Osteocyte (in vitro differentiated cells): ENCODE measurements at regions not wholly inside any gene's neighbourhood (a gene's known extent, or its start where the extent isn't known, plus 50 kb on each side); places are given as distances from the start of the nearest gene placed in this dataset.

Source experiments
- DNase-seq: peaks from one replicate; pipeline ENCODE4 v3.0.0; 2021; ENCODE audit warnings: mixed read lengths; ENCODE audit not compliant: unreplicated experiment; ENCODE audit errors: extremely low spot score
- H3K27ac Mint-ChIP-seq: one replicate; pipeline ENCODE4 v1.8.0; 2021; ENCODE audit warnings: mild to moderate bottlenecking, mixed read lengths; ENCODE audit not compliant: unreplicated experiment
- H3K27me3 Mint-ChIP-seq: one replicate; pipeline ENCODE4 v1.8.0; 2021; ENCODE audit warnings: mixed read lengths; ENCODE audit not compliant: unreplicated experiment
- H3K36me3 Mint-ChIP-seq: one replicate; pipeline ENCODE4 v1.8.0; 2021; ENCODE audit warnings: mixed read lengths; ENCODE audit not compliant: unreplicated experiment
- H3K4me1 Mint-ChIP-seq: one replicate; pipeline ENCODE4 v1.8.0; 2021; ENCODE audit warnings: mixed read lengths; ENCODE audit not compliant: unreplicated experiment
- H3K4me3 Mint-ChIP-seq: one replicate; pipeline ENCODE4 v1.8.0; 2021; ENCODE audit warnings: mild to moderate bottlenecking, moderate library complexity, mixed read lengths; ENCODE audit not compliant: unreplicated experiment
- H3K9me3 Mint-ChIP-seq: one replicate; pipeline ENCODE4 v1.8.0; 2021; ENCODE audit warnings: mixed read lengths; ENCODE audit not compliant: unreplicated experiment
- TF ChIP-seq, protein P1 (sequence below): fragments of 200-600 bp; sonication (generic); IDR thresholded peaks from 2 replicates; pipeline ENCODE4 v1.5.0; 2021; ENCODE audit warnings: antibody characterized with exemption, mild to moderate bottlenecking, moderate library complexity

DNA sequence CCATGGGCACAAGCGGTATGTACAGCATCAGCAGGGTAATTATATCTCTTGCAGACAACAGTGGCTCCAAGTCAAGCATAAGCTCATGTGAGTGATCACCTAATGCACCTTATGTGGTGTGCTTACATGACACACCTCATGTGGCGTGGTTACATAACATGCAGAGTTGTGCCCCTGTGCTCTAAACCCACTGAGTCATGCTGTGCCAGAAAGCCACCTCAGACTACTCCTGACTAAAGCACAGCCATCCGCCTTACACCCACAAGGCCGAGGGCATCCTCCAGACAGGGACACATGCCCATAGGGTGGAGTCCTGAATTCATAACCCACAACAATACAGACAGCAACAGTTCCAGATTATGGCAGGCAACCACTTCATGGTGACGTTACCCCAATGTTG lies 163.7 kb upstream of the SLC30A5 start:
- Mint-ChIP-seq H3K9me3 (peaks cover 7% of the 10 kb centered on the region), H3K27me3 (no peaks in the 10 kb centered on the region), H3K36me3 (no peaks in the 10 kb centered on the region), H3K27ac (no peak overlapping the region), H3K4me3 (no peak overlapping the region), H3K4me1 (peaks cover under 1% of the 10 kb centered on the region)
- DNase-seq = no peak
- TF ChIP-seq, protein P1, sequence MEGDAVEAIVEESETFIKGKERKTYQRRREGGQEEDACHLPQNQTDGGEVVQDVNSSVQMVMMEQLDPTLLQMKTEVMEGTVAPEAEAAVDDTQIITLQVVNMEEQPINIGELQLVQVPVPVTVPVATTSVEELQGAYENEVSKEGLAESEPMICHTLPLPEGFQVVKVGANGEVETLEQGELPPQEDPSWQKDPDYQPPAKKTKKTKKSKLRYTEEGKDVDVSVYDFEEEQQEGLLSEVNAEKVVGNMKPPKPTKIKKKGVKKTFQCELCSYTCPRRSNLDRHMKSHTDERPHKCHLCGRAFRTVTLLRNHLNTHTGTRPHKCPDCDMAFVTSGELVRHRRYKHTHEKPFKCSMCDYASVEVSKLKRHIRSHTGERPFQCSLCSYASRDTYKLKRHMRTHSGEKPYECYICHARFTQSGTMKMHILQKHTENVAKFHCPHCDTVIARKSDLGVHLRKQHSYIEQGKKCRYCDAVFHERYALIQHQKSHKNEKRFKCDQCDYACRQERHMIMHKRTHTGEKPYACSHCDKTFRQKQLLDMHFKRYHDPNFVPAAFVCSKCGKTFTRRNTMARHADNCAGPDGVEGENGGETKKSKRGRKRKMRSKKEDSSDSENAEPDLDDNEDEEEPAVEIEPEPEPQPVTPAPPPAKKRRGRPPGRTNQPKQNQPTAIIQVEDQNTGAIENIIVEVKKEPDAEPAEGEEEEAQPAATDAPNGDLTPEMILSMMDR = no peak

DNA sequence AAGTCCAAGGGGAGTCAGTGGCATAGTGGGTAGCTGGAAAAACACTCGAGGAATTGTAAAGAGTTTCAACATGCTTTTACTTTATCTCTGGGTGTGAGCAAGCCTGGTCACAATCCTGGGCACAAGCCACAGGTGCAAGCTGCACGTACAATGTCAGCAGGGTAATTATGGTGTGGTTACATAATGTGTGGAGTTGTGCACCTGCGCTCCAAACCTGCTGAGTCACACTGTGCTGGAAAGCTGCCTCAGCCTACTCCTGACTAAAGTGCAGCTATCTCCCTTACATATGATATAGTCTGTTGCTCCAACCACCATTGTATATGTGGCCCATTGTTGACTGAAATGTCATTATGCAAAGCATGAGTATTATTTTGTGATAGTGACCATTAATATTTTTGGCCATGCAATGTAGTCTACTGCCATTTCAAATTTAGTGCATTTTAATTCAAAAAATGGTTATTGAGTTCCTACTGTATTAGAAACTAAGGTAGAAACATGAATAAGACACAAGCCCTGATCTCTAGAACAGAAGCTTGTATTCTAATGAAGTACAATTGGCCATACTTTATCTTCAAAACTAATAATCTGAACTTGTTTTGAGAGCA lies 160.9 kb upstream of the SLC30A5 start:
- no peak overlapping the region for H3K27ac Mint-ChIP-seq
- H3K4me3 Mint-ChIP-seq = no peak overlapping the region
- no peak for DNase-seq
- no peaks in the 10 kb centered on the region for H3K4me1 Mint-ChIP-seq
- TF ChIP-seq, protein P1 = no peak
- H3K36me3 Mint-ChIP-seq = no peaks in the 10 kb centered on the region
- no peaks in the 10 kb centered on the region for H3K27me3 Mint-ChIP-seq
- peaks cover 7% of the 10 kb centered on the region for H3K9me3 Mint-ChIP-seq

- no peak overlapping the region for H3K4me3 Mint-ChIP-seq
- H3K9me3 Mint-ChIP-seq = peaks cover 6% of the 10 kb centered on the region
- H3K36me3 Mint-ChIP-seq = no peaks in the 10 kb centered on the region
- H3K4me1 Mint-ChIP-seq = no peaks in the 10 kb centered on the region
- H3K27me3 Mint-ChIP-seq = peaks cover under 1% of the 10 kb centered on the region
- TF ChIP-seq, protein P1 = no peak
- no peak overlapping the region for H3K27ac Mint-ChIP-seq
- no peak for DNase-seq
These were observed 151.6 kb upstream of the SLC30A5 start for GRCh38 chr5:68942169-68942568.

GRCh38 chr5:68946728-68947127 lies 147.1 kb upstream of the SLC30A5 start:
- H3K36me3 Mint-ChIP-seq = no peaks in the 10 kb centered on the region
- no peak overlapping the region for H3K4me3 Mint-ChIP-seq
- no peaks in the 10 kb centered on the region for H3K9me3 Mint-ChIP-seq
- H3K4me1 Mint-ChIP-seq = no peaks in the 10 kb centered on the region
- H3K27ac Mint-ChIP-seq = no peak overlapping the region
- no peak for DNase-seq
- TF ChIP-seq, protein P1 = no peak
- peaks cover 28% of the 10 kb centered on the region for H3K27me3 Mint-ChIP-seq

GRCh38 chr5:68947986-68948385 lies 145.8 kb upstream of the SLC30A5 start:
- no peak for DNase-seq
- no peaks in the 10 kb centered on the region for H3K36me3 Mint-ChIP-seq
- H3K9me3 Mint-ChIP-seq = peaks cover 4% of the 10 kb centered on the region
- no peaks in the 10 kb centered on the region for H3K4me1 Mint-ChIP-seq
- H3K27me3 Mint-ChIP-seq = peaks cover 28% of the 10 kb centered on the region
- TF ChIP-seq, protein P1 = no peak
- no peak overlapping the region for H3K27ac Mint-ChIP-seq
- H3K4me3 Mint-ChIP-seq = no peak overlapping the region
